Vagina (tissue), 2 donors: ENCODE measurements at regions not wholly inside any gene's neighbourhood (a gene's known extent, or its start where the extent isn't known, plus 50 kb on each side); places are given as distances from the start of the nearest gene placed in this dataset.

ENCODE experiments used
- POLR2A ChIP-seq, 2 donors: fragments of 450-650 bp; IDR thresholded peaks; one replicate each; pipeline ENCODE4 v1.6.1; 2017; ENCODE audit warnings: antibody characterized with exemption in 2 of 2, mild to moderate bottlenecking in 2 of 2, moderate library complexity in 2 of 2
- POLR2AphosphoS5 ChIP-seq, 2 donors: sonication (generic); formaldehyde crosslinking; IDR thresholded peaks; one replicate each; pipeline ENCODE4 v1.9.0; 2017; ENCODE audit warnings: antibody characterized with exemption in 2 of 2, mild to moderate bottlenecking in 2 of 2, low read depth in 1 of 2; ENCODE audit not compliant: insufficient read depth in 1 of 2
- TF ChIP-seq, protein P1 (sequence below), 3 experiments: fragments of 450-650 bp in 2 of 3; fragments of 200-600 bp in 1 of 3; sonication (generic) in 1 of 3; IDR thresholded peaks; one replicate each; pipeline ENCODE4 v1.5.1; 2017 to 2019; ENCODE audit warnings: antibody characterized with exemption in 3 of 3, mild to moderate bottlenecking in 2 of 3, moderate library complexity in 2 of 3

DNA sequence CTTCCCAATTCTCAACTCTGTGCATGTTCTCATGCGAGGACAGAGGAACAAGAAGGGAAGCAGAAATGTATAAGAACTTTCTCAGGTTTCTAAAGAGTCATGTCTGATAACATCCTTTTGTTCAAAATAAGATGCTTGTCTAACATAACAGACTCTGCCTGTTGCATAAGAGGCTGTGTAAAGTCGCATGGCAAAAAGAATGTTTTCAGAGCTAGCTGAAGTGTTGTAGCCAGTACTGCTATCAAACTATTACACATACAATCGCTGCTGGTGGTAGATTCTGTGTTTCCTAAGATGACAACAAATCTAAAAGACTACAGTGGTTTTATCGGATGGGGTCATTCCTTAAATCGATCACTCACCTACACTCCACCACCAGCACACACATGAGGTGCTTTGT lies 487.5 kb downstream of the IRS1 start:
- TF ChIP-seq, protein P1, sequence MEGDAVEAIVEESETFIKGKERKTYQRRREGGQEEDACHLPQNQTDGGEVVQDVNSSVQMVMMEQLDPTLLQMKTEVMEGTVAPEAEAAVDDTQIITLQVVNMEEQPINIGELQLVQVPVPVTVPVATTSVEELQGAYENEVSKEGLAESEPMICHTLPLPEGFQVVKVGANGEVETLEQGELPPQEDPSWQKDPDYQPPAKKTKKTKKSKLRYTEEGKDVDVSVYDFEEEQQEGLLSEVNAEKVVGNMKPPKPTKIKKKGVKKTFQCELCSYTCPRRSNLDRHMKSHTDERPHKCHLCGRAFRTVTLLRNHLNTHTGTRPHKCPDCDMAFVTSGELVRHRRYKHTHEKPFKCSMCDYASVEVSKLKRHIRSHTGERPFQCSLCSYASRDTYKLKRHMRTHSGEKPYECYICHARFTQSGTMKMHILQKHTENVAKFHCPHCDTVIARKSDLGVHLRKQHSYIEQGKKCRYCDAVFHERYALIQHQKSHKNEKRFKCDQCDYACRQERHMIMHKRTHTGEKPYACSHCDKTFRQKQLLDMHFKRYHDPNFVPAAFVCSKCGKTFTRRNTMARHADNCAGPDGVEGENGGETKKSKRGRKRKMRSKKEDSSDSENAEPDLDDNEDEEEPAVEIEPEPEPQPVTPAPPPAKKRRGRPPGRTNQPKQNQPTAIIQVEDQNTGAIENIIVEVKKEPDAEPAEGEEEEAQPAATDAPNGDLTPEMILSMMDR (IDR thresholded peaks at IDR 0.05), result no peak
- TF ChIP-seq POLR2A (IDR thresholded peaks at IDR 0.05) (no peak), POLR2AphosphoS5 (IDR thresholded peaks at IDR 0.05; ENCODE audit: insufficient read depth in 1 of 2, low read depth in 1 of 2) (no peak)
